Spleen (tissue), 11 donors: ENCODE measurements at regions not wholly inside any gene's neighbourhood (a gene's known extent, or its start where the extent isn't known, plus 50 kb on each side); places are given as distances from the start of the nearest gene placed in this dataset.

Experiments used
- DNase-seq: peaks from one replicate; pipeline ENCODE4 v3.0.0-alpha.2; 2020
- H3K27ac ChIP-seq, 8 donors: fragments of 200-600 bp; sonication (generic) in 7 of 8; 1 replicate in 4 of 8; 2 replicates in 4 of 8; pipeline versions ENCODE4 v1.5.0 to v1.8.0; 2016 to 2021; ENCODE audit warnings: inconsistent platforms in 4 of 8, mild to moderate bottlenecking in 4 of 8, moderate library complexity in 1 of 8
- H3K27me3 ChIP-seq, 7 donors: fragments of 200-600 bp; sonication (generic) in 6 of 7; replicated peaks in 1 of 7; 1 replicate in 4 of 7; 2 replicates in 3 of 7; pipeline versions ENCODE4 v1.5.0 to v1.8.0; 2016 to 2021; ENCODE audit warnings: inconsistent platforms in 3 of 7, mild to moderate bottlenecking in 1 of 7
- H3K36me3 ChIP-seq, 6 donors: fragments of 200-600 bp; sonication (generic) in 5 of 6; 1 replicate in 4 of 6; 2 replicates in 2 of 6; pipeline versions ENCODE4 v1.5.0 to v1.8.0; 2016 to 2021; ENCODE audit warnings: inconsistent platforms in 2 of 6
- H3K4me1 ChIP-seq, 6 donors: fragments of 200-600 bp; sonication (generic) in 5 of 6; 1 replicate in 3 of 6; 2 replicates in 3 of 6; pipeline versions ENCODE4 v1.5.0 to v1.8.0; 2016 to 2021; ENCODE audit warnings: inconsistent platforms in 3 of 6
- H3K4me3 ChIP-seq, 8 donors: fragments of 200-600 bp; sonication (generic) in 7 of 8; 1 replicate in 4 of 8; 2 replicates in 4 of 8; pipeline versions ENCODE4 v1.5.0 to v1.8.0; 2016 to 2021; ENCODE audit warnings: inconsistent platforms in 4 of 8, mild to moderate bottlenecking in 4 of 8, moderate library complexity in 2 of 8
- H3K9me3 ChIP-seq, 8 donors: fragments of 200-600 bp; sonication (generic) in 7 of 8; 1 replicate in 4 of 8; 2 replicates in 4 of 8; pipeline versions ENCODE4 v1.5.0 to v1.8.0; 2016 to 2021; ENCODE audit warnings: inconsistent platforms in 4 of 8
- CTCF ChIP-seq, 11 experiments: fragments of 200-600 bp in 7 of 11; fragments of 450-650 bp in 4 of 11; sonication (generic) in 4 of 11; IDR thresholded peaks in 8 of 11; conservative IDR thresholded peaks in 3 of 11; 1 replicate in 7 of 11; 2 replicates in 4 of 11; pipeline versions ENCODE4 v1.4.0 to v1.8.0; 2016 to 2021; ENCODE audit warnings: antibody characterized with exemption in 11 of 11, inconsistent platforms in 4 of 11, mild to moderate bottlenecking in 1 of 11
- POLR2A ChIP-seq, 3 donors: fragments of 450-650 bp; IDR thresholded peaks; one replicate each; pipeline ENCODE4 v1.5.1; 2017; ENCODE audit warnings: antibody characterized with exemption in 3 of 3, mild to moderate bottlenecking in 1 of 3
- POLR2AphosphoS5 ChIP-seq, 3 donors: sonication (generic); formaldehyde crosslinking; IDR thresholded peaks; one replicate each; pipeline ENCODE4 v1.5.1; 2017; ENCODE audit warnings: antibody characterized with exemption in 3 of 3
- WGBS, 5 donors: extraction: QIAGEN DNeasy Blood & Tissue Kit in 3 of 5; methylation state at CpG; one replicate each; pipeline versions ENCODE4 v1.1.5 to v1.1.7; 2013 to 2018; 5-methylcytosine and 5-hydroxymethylcytosine counted together
- intact Hi-C: fragments of 100-400 bp; cut with DNase I; formaldehyde crosslinking; loops from one replicate; pipeline ENCODE4 v1.15.0; 2023; ENCODE audit warnings: low total_unique reads
- donor health status: healthy with polysubstance abuse.
- donor health status: DM: no; HTN: no; CAD: no; lungs with moderate emphysema.
- donor health status: DM: no; HTN: no; CAD: no.
- donor health status: Bipolar disorder and iron deficiency.
- donor health status: healthy.
- donor health status: DM: no; HTN: no; CAD: no.
- donor health status: DM: yes; HTN: yes; CAD: no.

- no peak for TF ChIP-seq POLR2A (IDR thresholded peaks at IDR 0.05)
- TF ChIP-seq POLR2AphosphoS5 (IDR thresholded peaks at IDR 0.05) = peak; percentile 35 to 74 (median 47)
- DNase-seq = peak; percentile 54
- peak overlapping the region in 1 of 8 donors; percentile 1 for H3K27ac ChIP-seq
- no peaks in the 10 kb centered on the region for H3K36me3 ChIP-seq
- H3K4me3 ChIP-seq = no peak overlapping the region
- H3K27me3 ChIP-seq = no peaks in the 10 kb centered on the region
- no peaks in the 10 kb centered on the region for H3K9me3 ChIP-seq
- WGBS, 5 donors = 65 to 94% (median 86%) methylated on average over 5 to 10 of the region's 10 CpGs
- H3K4me1 ChIP-seq = peaks cover 0 to 17% (median 3%) of the 10 kb centered on the region in 6 donors
- intact Hi-C loops = no loop called here
Measured at GRCh38 chr9:89750117-89750791, 145.4 kb downstream of the GADD45G start.

- intact Hi-C loops = no loop called here
- H3K27ac ChIP-seq = no peak overlapping the region
Measured at GRCh38 chr9:89751079-89751825, 146.4 kb downstream of the GADD45G start.

GRCh38 chr9:89752154-89752553 is 147.3 kb downstream of the GADD45G start:
- H3K27me3 ChIP-seq = no peaks in the 10 kb centered on the region
- H3K27ac ChIP-seq = no peak overlapping the region
- 89 to 97% (median 95%) methylated on average over 4 of the region's 4 CpGs for WGBS, 5 donors
- DNase-seq = peak; percentile 14
- no peak for TF ChIP-seq POLR2AphosphoS5 (IDR thresholded peaks at IDR 0.05)
- no peak for TF ChIP-seq CTCF (IDR thresholded peaks at IDR 0.05 in 8 of 11, conservative IDR thresholded peaks at IDR 0.05 in 3 of 11)
- TF ChIP-seq POLR2A (IDR thresholded peaks at IDR 0.05) = no peak
- H3K36me3 ChIP-seq = no peaks in the 10 kb centered on the region
- intact Hi-C loops = no loop called here
- no peaks in the 10 kb centered on the region for H3K9me3 ChIP-seq
- no peak overlapping the region for H3K4me3 ChIP-seq
- peaks cover 0 to 17% (median 3%) of the 10 kb centered on the region in 6 donors for H3K4me1 ChIP-seq

More at GRCh38 chr9:89751079-89751825, 146.4 kb downstream of the GADD45G start:
- WGBS, 5 donors = 83 to 91% (median 90%) methylated on average over 6 of the region's 6 CpGs
- TF ChIP-seq POLR2A (IDR thresholded peaks at IDR 0.05) = no peak
- no peak for TF ChIP-seq POLR2AphosphoS5 (IDR thresholded peaks at IDR 0.05)
- TF ChIP-seq CTCF (IDR thresholded peaks at IDR 0.05 in 8 of 11, conservative IDR thresholded peaks at IDR 0.05 in 3 of 11) = no peak
- no peak overlapping the region for H3K4me3 ChIP-seq
- H3K36me3 ChIP-seq = no peaks in the 10 kb centered on the region
- DNase-seq = peak; percentile 34
- H3K27me3 ChIP-seq = no peaks in the 10 kb centered on the region
- H3K4me1 ChIP-seq = peaks cover 0 to 17% (median 3%) of the 10 kb centered on the region in 6 donors
- no peaks in the 10 kb centered on the region for H3K9me3 ChIP-seq

- intact Hi-C loops = no loop called here
- Histone ChIP-seq H3K4me3 (no peak overlapping the region), H3K9me3 (no peaks in the 10 kb centered on the region), H3K36me3 (no peaks in the 10 kb centered on the region), H3K4me1 (peaks cover 0 to 8% (median under 1%) of the 10 kb centered on the region in 6 donors), H3K27ac (no peak overlapping the region), H3K27me3 (no peaks in the 10 kb centered on the region)
- no peak for TF ChIP-seq POLR2AphosphoS5 (IDR thresholded peaks at IDR 0.05)
- no peak for TF ChIP-seq POLR2A (IDR thresholded peaks at IDR 0.05)
- DNase-seq = peak; percentile 17
- WGBS, 5 donors = 75 to 88% (median 85%) methylated on average over 6 of the region's 6 CpGs
Measured at GRCh38 chr9:89753472-89754055, 148.8 kb downstream of the GADD45G start.

- TF ChIP-seq CTCF (IDR thresholded peaks at IDR 0.05 in 8 of 11, conservative IDR thresholded peaks at IDR 0.05 in 3 of 11) (no peak), POLR2AphosphoS5 (IDR thresholded peaks at IDR 0.05) (no peak), POLR2A (IDR thresholded peaks at IDR 0.05) (no peak)
- H3K9me3 ChIP-seq = no peaks in the 10 kb centered on the region
- no peaks in the 10 kb centered on the region for H3K27me3 ChIP-seq
- no peaks in the 10 kb centered on the region for H3K36me3 ChIP-seq
- 88 to 100% (median 92%) methylated on average over 1 of the region's 1 CpG for WGBS, 5 donors
- intact Hi-C loops = no loop called here
- DNase-seq = peak; percentile 48
- no peak overlapping the region for H3K4me3 ChIP-seq
- H3K27ac ChIP-seq = no peak overlapping the region
- peaks cover 0 to 7% (median 0%) of the 10 kb centered on the region in 6 donors for H3K4me1 ChIP-seq
Measured at GRCh38 chr9:89754193-89754592, 149.4 kb downstream of the GADD45G start.
